ENCODE measurements at regions not wholly inside any gene's neighbourhood (a gene's known extent, or its start where the extent isn't known, plus 50 kb on each side); places are given as distances from the start of the nearest gene placed in this dataset.

DNA sequence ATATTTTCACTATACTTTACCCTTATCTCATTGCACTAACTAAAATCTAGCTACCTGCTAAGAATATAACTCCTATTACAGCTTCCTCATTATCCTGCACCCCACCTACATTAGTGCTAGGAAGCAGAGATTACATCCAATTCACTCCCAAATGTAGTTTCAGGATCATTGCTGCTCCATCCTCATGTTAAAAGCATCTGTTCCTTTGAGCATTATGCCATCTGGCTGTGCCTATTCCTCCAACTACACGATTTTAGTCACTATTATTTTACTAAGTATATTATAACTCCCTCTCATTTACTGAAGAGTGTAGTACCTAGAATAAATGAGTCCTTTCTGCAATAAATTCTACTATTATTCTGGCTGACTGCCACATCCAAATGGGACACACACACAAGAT, 1586.9 kb downstream of the TECRL start:
- Histone ChIP-seq H3K27ac (no peak overlapping the region), H3K27me3 (no peaks in the 10 kb centered on the region), H3K36me3 (no peaks in the 10 kb centered on the region), H3K9me3 (no peaks in the 10 kb centered on the region), H3K4me3 (no peak overlapping the region), H3K4me1 (no peaks in the 10 kb centered on the region)
- intact Hi-C loops (cut with DNase I; ENCODE audit: low total_unique reads) = no loop called here
- no peak for DNase-seq (ENCODE audit: low spot score in 2 of 2)
- TF ChIP-seq, protein P1, sequence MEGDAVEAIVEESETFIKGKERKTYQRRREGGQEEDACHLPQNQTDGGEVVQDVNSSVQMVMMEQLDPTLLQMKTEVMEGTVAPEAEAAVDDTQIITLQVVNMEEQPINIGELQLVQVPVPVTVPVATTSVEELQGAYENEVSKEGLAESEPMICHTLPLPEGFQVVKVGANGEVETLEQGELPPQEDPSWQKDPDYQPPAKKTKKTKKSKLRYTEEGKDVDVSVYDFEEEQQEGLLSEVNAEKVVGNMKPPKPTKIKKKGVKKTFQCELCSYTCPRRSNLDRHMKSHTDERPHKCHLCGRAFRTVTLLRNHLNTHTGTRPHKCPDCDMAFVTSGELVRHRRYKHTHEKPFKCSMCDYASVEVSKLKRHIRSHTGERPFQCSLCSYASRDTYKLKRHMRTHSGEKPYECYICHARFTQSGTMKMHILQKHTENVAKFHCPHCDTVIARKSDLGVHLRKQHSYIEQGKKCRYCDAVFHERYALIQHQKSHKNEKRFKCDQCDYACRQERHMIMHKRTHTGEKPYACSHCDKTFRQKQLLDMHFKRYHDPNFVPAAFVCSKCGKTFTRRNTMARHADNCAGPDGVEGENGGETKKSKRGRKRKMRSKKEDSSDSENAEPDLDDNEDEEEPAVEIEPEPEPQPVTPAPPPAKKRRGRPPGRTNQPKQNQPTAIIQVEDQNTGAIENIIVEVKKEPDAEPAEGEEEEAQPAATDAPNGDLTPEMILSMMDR (IDR thresholded peaks at IDR 0.05) = no peak
- TF ChIP-seq POLR2AphosphoS5 (IDR thresholded peaks at IDR 0.05) (no peak), POLR2A (IDR thresholded peaks at IDR 0.05) (no peak)

DNA sequence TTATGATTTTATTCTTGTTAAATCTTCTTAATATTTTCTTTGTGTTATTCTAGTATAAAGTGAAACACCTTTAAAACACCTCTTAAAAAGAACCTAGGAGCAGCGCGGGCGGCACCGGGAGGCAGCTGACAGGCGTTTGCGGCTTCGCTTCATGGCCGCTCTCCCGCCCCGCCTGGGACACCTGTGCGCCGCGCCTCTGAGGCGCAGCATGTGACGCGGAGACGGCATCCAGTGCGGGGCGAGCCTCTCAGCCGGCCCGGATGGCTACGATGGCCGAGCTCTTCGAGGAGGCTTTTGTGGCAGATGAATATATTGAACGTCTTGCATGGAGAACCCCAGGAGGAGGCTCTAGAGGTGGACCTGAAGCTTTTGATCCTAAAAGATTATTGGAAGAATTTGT, 1592.7 kb downstream of the TECRL start:
- intact Hi-C loops (cut with DNase I; ENCODE audit: low total_unique reads) = loop anchor here (10.0 kb wide), 1 partner anchor 1158 kb away; no protein-coding TSS in a partner anchor

DNA sequence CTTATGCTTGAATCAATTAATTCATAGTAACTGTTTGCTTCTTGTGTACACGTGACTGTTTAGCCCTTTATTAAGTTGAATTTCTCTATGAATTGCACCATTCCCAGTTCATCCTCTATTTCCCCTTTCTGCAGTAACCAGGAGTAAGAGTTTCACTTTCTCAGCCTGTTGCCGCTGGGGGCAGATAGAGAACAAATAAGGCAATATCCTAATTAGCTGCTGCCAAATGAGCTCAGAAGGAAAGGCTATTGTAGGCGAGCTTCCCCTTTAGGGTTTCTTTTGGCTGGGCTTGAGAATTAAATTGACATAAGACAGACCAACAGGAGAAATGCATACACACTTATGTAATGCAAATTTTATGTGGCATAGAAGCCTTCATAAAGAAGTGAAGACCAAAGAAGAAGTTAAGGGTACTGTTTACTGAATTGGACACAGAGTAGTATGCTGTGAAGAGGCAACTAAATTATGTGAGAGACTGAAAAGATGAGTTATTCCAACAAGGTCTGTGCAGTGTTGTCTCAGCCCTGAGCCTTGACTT, 1594.7 kb downstream of the TECRL start:
- intact Hi-C loops (cut with DNase I; ENCODE audit: low total_unique reads) = loop anchor here (10.0 kb wide), 1 partner anchor 1160 kb away; no protein-coding TSS in a partner anchor
- no peaks in the 10 kb centered on the region for H3K9me3 ChIP-seq
- no peaks in the 10 kb centered on the region for H3K36me3 ChIP-seq
- no peak overlapping the region for H3K27ac ChIP-seq
- H3K4me1 ChIP-seq = no peaks in the 10 kb centered on the region
- H3K4me3 ChIP-seq = no peak overlapping the region
- no peaks in the 10 kb centered on the region for H3K27me3 ChIP-seq
- DNase-seq (ENCODE audit: low spot score in 2 of 2) = no peak
- no peak for TF ChIP-seq POLR2AphosphoS5 (IDR thresholded peaks at IDR 0.05)
- TF ChIP-seq POLR2A (IDR thresholded peaks at IDR 0.05) = no peak
- TF ChIP-seq, protein P1 (IDR thresholded peaks at IDR 0.05) = no peak

More for the DNA sequence above, 1592.7 kb downstream of the TECRL start:
- no peaks in the 10 kb centered on the region for H3K4me1 ChIP-seq
- no peak overlapping the region for H3K27ac ChIP-seq
- no peaks in the 10 kb centered on the region for H3K9me3 ChIP-seq
- TF ChIP-seq POLR2AphosphoS5 (IDR thresholded peaks at IDR 0.05) (no peak), POLR2A (IDR thresholded peaks at IDR 0.05) (no peak)
- TF ChIP-seq, protein P1 (IDR thresholded peaks at IDR 0.05) = no peak
- no peak for DNase-seq (ENCODE audit: low spot score in 2 of 2)
- no peaks in the 10 kb centered on the region for H3K36me3 ChIP-seq
- H3K4me3 ChIP-seq = no peak overlapping the region
- H3K27me3 ChIP-seq = no peaks in the 10 kb centered on the region

DNA sequence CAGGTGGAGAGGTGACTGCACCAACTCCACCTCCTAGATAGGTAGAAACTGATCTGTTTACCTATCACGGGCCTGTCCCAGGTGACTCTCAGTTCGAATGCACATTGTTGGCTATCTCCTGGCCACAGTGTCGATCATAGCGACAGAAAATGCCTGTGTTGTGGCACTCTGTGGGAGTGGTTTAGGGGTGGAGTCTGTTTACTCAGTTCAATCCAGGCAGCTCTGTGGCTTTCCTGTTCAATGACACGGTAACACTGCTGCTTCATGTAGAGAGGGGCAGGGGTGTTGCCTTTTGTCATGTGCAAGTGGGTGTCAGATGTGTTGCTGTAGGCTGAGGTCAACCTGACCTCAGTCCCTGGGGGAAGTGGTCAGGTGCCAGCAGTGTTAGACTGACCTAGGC, 1602.4 kb downstream of the TECRL start:
- intact Hi-C loops (cut with DNase I; ENCODE audit: low total_unique reads) = no loop called here
- H3K27me3 ChIP-seq = no peaks in the 10 kb centered on the region

DNA sequence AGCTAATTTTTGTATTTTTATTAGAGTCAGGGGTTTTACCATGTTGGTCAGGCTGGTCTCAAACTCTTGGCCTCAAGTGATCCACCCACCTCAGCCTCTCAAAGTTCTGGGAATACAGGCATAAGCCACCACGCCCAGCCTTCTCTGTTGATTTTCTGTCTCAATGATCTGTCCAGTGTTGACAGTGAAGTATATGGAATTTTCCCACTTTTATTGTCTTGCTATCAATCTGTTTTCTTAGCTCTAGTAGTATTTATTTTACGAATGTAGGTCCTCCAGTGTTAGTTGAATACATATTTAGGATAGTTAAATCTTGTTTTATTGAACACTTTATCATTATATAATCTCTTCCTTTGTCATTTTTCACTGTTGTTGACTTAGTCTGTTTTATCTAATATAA, 1603.9 kb downstream of the ADGRL3 start:
- Histone ChIP-seq H3K4me3 (no peak overlapping the region), H3K4me1 (no peaks in the 10 kb centered on the region), H3K27ac (no peak overlapping the region)

More for the DNA sequence above, 1602.4 kb downstream of the TECRL start:
- Histone ChIP-seq H3K27ac (no peak overlapping the region), H3K9me3 (no peaks in the 10 kb centered on the region), H3K36me3 (no peaks in the 10 kb centered on the region), H3K4me3 (no peak overlapping the region), H3K4me1 (no peaks in the 10 kb centered on the region)
- no peak for DNase-seq (ENCODE audit: low spot score in 2 of 2)
- TF ChIP-seq POLR2AphosphoS5 (IDR thresholded peaks at IDR 0.05) = no peak
- TF ChIP-seq, protein P1 (IDR thresholded peaks at IDR 0.05) = no peak
- no peak for TF ChIP-seq POLR2A (IDR thresholded peaks at IDR 0.05)

More for the DNA sequence above, 1603.9 kb downstream of the ADGRL3 start:
- Histone ChIP-seq H3K36me3 (no peaks in the 10 kb centered on the region), H3K9me3 (no peaks in the 10 kb centered on the region), H3K27me3 (no peaks in the 10 kb centered on the region)
- no peak for DNase-seq (ENCODE audit: low spot score in 2 of 2)
- TF ChIP-seq, protein P1 (IDR thresholded peaks at IDR 0.05) = no peak
- intact Hi-C loops (cut with DNase I; ENCODE audit: low total_unique reads) = no loop called here
